ENCODE measurements at regions not wholly inside any gene's neighbourhood (a gene's known extent, or its start where the extent isn't known, plus 50 kb on each side); places are given as distances from the start of the nearest gene placed in this dataset.

- no peak for TF ChIP-seq CTCF (IDR thresholded peaks at IDR 0.05)
- no peak for TF ChIP-seq POLR2A (IDR thresholded peaks at IDR 0.05)
- TF ChIP-seq POLR2AphosphoS5 (IDR thresholded peaks at IDR 0.05): no peak
- no peak for TF ChIP-seq EP300 (IDR thresholded peaks at IDR 0.05)
These were observed 79.0 kb upstream of the SELENOK start for GRCh38 chr3:53970661-53971060.
